HepG2 (cell line): ENCODE measurements at regions not wholly inside any gene's neighbourhood (a gene's known extent, or its start where the extent isn't known, plus 50 kb on each side); places are given as distances from the start of the nearest gene placed in this dataset.

Experiments
- ATAC-seq: fragments of 200-7000 bp; cut with Tn5 transposase; 3 replicates; pipeline ENCODE4 v1.9.1; 2020; ENCODE audit warnings: mild to moderate bottlenecking, moderate library complexity
- BruUV-seq: library from RNA; stranded (reverse); fragments of 400-500 nt; replicated peaks from 2 replicates; lab custom pipeline; 2021; lab: Mats Ljungman, UMichigan
- CTCF ChIA-PET: fragments of 300-600 bp; formaldehyde crosslinking; extraction: SDS; loops from one replicate; lab custom pipeline; 2021; ENCODE audit warnings: low total read pairs, inconsistent platforms, low intra/inter-chr PET ratio; lab: Yijun Ruan, JAX
- POLR2A ChIA-PET: fragments of 350-600 bp; sonication (Branson Sonifier 250); formaldehyde crosslinking; loops from one replicate; lab custom pipeline; 2020; ENCODE audit warnings: antibody characterized with exemption, inconsistent platforms; lab: Yijun Ruan, JAX
- DNase-seq: peaks from one replicate; pipeline ENCODE4 v3.0.0-alpha.2; 2015; ENCODE audit warnings: low spot score
- FAIRE-seq: peaks from 3 replicates; lab custom pipeline; 2011; peaks lifted over from hg19 to GRCh38; lab: Jason Lieb, UNC
- H2AFZ ChIP-seq: one replicate; pipeline ENCODE4 v1.6.1; 2011; ENCODE audit warnings: low read length, inconsistent platforms
- H3K27ac ChIP-seq: fragments of 300-600 bp; 3 replicates; pipeline ENCODE4 v1.8.0; 2011; ENCODE audit warnings: mixed run types, mild to moderate bottlenecking, mixed read lengths, low read length, inconsistent platforms; ENCODE audit not compliant: insufficient read depth; ENCODE audit errors: extremely low read length
- H3K27me3 ChIP-seq, 2 experiments: fragments of 200-600 bp in 1 of 2; 2 replicates in 1 of 2; 3 replicates in 1 of 2; pipeline versions ENCODE4 v1.6.0 to v1.8.0; 2011; ENCODE audit warnings: low read length in 2 of 2, mild to moderate bottlenecking in 2 of 2, moderate library complexity in 2 of 2, inconsistent platforms in 1 of 2; ENCODE audit not compliant: insufficient read depth in 2 of 2, control insufficient read depth in 1 of 2
- H3K36me3 ChIP-seq, 2 experiments: fragments of 200-600 bp in 1 of 2; replicated peaks in 1 of 2; 2 replicates in 1 of 2; 3 replicates in 1 of 2; pipeline versions ENCODE4 v1.5.1 to v1.8.0; 2011; ENCODE audit warnings: low read length in 2 of 2, inconsistent platforms in 1 of 2; ENCODE audit not compliant: insufficient read depth in 2 of 2, control insufficient read depth in 1 of 2
- H3K4me1 ChIP-seq: 2 replicates; pipeline ENCODE4 v1.5.1; 2012; ENCODE audit warnings: low read length, inconsistent platforms; ENCODE audit not compliant: insufficient read depth
- H3K4me2 ChIP-seq: 2 replicates; pipeline ENCODE4 v1.6.0; 2011; ENCODE audit warnings: low read depth, low read length, inconsistent platforms
- H3K4me3 ChIP-seq, 3 experiments: fragments of 200-600 bp in 1 of 3; sonication (generic), shearing (Covaris generic) in 1 of 3; replicated peaks in 1 of 3; 2 replicates each; pipeline ENCODE4 v1.5.1; 2011 to 2016; ENCODE audit warnings: low read length in 3 of 3, inconsistent platforms in 2 of 3, low read depth in 2 of 3, mild to moderate bottlenecking in 2 of 3, control low read depth in 1 of 3, mixed read lengths in 1 of 3; ENCODE audit not compliant: insufficient read depth in 1 of 3
- H3K79me2 ChIP-seq: one replicate; pipeline ENCODE4 v1.6.1; 2011; ENCODE audit warnings: low read length, inconsistent platforms; ENCODE audit not compliant: insufficient read depth
- H3K9ac ChIP-seq: 2 replicates; pipeline ENCODE4 v1.6.0; 2011; ENCODE audit warnings: mild to moderate bottlenecking, low read depth, low read length, inconsistent platforms; ENCODE audit not compliant: insufficient read depth
- H3K9me3 ChIP-seq: 2 replicates; pipeline ENCODE4 v1.5.1; 2012; ENCODE audit warnings: mild to moderate bottlenecking, low read length
- H4K20me1 ChIP-seq: 2 replicates; pipeline ENCODE4 v1.6.0; 2011; ENCODE audit warnings: inconsistent platforms, mild to moderate bottlenecking, low read length, moderate library complexity; ENCODE audit not compliant: insufficient read depth
- HOXA5 ChIP-seq: sonication (generic); formaldehyde crosslinking; IDR thresholded peaks from 2 replicates; pipeline ENCODE4 v1.4.0; 2020; ENCODE audit warnings: missing genetic modification reagents
- JUN ChIP-seq: sonication (generic); formaldehyde crosslinking; IDR thresholded peaks from 2 replicates; pipeline ENCODE4 v1.4.0; 2020; ENCODE audit warnings: mild to moderate bottlenecking, missing genetic modification reagents
- TBP ChIP-seq: sonication (generic); formaldehyde crosslinking; IDR thresholded peaks from 2 replicates; pipeline ENCODE4 v1.5.0; 2020; ENCODE audit warnings: missing genetic modification reagents
- ZNF546 ChIP-seq: sonication (generic); formaldehyde crosslinking; conservative IDR thresholded peaks from 2 replicates; pipeline ENCODE4 v1.8.1; 2023; ENCODE audit warnings: mild to moderate bottlenecking, missing genetic modification reagents
- WGBS: methylation state at CpG from one replicate; pipeline ENCODE4 v1.1.6; 2017; ENCODE audit warnings: low lambda C conversion rate; 5-methylcytosine and 5-hydroxymethylcytosine counted together
- in situ Hi-C: cut with HindIII; loops from 2 replicates; pipeline ENCODE4 v1.10.0; 2017; ENCODE audit warnings: low pct_unique_long_range_greater_than_20kb; ENCODE audit not compliant: extremely low pct_ligation_motif_present
- intact Hi-C: fragments of 100-400 bp; cut with micrococcal nuclease; formaldehyde crosslinking; loops from one replicate; pipeline ENCODE4 v1.10.0; 2022; ENCODE audit not compliant: unreplicated experiment
- TF ChIP-seq, protein P1 (sequence below): sonication (generic); formaldehyde crosslinking; IDR thresholded peaks from 2 replicates; pipeline ENCODE4 v1.5.0; 2020; ENCODE audit warnings: mild to moderate bottlenecking, missing genetic modification reagents, borderline replicate concordance
- TF ChIP-seq, protein P2 (sequence below): sonication (generic); formaldehyde crosslinking; IDR thresholded peaks from 2 replicates; pipeline ENCODE4 v1.5.0; 2020; ENCODE audit warnings: mild to moderate bottlenecking, missing genetic modification reagents

DNA sequence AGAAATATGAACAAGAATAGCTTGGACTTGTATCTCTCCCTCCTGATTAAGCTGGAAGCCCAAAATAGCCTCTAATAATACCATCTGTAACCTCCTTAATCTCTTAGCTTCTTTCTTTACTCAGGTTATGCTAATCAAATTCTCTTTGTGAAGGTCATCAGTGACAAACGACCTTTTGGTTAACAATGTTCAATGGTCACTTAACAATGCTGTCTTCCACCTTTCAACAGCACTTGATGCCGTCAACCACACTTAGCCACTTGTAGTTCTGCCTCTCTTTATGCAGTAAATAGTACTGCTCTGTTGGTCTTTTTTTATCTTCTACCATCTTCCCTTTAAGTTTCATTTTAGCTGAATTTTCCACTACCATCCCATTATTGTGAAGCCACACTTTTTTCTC, 476.6 kb upstream of the TGFBR2 start:
- Histone ChIP-seq H3K27ac (no peak overlapping the region), H3K4me2 (no peak overlapping the region), H3K4me1 (peaks cover 15% of the 10 kb centered on the region), H4K20me1 (no peaks in the 10 kb centered on the region), H3K27me3 (no peaks in the 10 kb centered on the region), H2AFZ (no peak overlapping the region), H3K9me3 (no peaks in the 10 kb centered on the region)
- in situ Hi-C loops = no loop called here
- no peak for DNase-seq
- CTCF ChIA-PET = no interaction called here
- 38% methylated on average over 2 of the region's 2 CpGs for WGBS
- FAIRE-seq = no peak
- no peak for ATAC-seq
- no peak for TF ChIP-seq TBP (CRISPR knock-in tag)
- TF ChIP-seq, protein P1, sequence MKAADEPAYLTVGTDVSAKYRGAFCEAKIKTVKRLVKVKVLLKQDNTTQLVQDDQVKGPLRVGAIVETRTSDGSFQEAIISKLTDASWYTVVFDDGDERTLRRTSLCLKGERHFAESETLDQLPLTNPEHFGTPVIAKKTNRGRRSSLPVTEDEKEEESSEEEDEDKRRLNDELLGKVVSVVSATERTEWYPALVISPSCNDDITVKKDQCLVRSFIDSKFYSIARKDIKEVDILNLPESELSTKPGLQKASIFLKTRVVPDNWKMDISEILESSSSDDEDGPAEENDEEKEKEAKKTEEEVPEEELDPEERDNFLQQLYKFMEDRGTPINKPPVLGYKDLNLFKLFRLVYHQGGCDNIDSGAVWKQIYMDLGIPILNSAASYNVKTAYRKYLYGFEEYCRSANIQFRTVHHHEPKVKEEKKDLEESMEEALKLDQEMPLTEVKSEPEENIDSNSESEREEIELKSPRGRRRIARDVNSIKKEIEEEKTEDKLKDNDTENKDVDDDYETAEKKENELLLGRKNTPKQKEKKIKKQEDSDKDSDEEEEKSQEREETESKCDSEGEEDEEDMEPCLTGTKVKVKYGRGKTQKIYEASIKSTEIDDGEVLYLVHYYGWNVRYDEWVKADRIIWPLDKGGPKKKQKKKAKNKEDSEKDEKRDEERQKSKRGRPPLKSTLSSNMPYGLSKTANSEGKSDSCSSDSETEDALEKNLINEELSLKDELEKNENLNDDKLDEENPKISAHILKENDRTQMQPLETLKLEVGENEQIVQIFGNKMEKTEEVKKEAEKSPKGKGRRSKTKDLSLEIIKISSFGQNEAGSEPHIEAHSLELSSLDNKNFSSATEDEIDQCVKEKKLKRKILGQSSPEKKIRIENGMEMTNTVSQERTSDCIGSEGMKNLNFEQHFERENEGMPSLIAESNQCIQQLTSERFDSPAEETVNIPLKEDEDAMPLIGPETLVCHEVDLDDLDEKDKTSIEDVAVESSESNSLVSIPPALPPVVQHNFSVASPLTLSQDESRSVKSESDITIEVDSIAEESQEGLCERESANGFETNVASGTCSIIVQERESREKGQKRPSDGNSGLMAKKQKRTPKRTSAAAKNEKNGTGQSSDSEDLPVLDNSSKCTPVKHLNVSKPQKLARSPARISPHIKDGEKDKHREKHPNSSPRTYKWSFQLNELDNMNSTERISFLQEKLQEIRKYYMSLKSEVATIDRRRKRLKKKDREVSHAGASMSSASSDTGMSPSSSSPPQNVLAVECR (CRISPR knock-in tag) = no peak
- TF ChIP-seq JUN (CRISPR knock-in tag) = no peak
- no peak for TF ChIP-seq HOXA5
- TF ChIP-seq, protein P2, sequence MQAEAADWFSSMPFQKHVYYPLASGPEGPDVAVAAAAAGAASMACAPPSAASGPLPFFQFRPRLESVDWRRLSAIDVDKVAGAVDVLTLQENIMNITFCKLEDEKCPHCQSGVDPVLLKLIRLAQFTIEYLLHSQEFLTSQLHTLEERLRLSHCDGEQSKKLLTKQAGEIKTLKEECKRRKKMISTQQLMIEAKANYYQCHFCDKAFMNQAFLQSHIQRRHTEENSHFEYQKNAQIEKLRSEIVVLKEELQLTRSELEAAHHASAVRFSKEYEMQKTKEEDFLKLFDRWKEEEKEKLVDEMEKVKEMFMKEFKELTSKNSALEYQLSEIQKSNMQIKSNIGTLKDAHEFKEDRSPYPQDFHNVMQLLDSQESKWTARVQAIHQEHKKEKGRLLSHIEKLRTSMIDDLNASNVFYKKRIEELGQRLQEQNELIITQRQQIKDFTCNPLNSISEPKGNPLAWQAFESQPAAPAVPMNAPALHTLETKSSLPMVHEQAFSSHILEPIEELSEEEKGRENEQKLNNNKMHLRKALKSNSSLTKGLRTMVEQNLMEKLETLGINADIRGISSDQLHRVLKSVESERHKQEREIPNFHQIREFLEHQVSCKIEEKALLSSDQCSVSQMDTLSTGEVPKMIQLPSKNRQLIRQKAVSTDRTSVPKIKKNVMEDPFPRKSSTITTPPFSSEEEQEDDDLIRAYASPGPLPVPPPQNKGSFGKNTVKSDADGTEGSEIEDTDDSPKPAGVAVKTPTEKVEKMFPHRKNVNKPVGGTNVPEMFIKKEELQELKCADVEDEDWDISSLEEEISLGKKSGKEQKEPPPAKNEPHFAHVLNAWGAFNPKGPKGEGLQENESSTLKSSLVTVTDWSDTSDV (CRISPR knock-in tag) = no peak
- no peak for TF ChIP-seq ZNF546 (CRISPR knock-in tag)
- TF ChIP-seq, all 625 proteins: peak for 0
- Histone ChIP-seq H3K36me3 (no peaks in the 10 kb centered on the region), H3K4me3 (no peak overlapping the region), H3K9ac (no peak overlapping the region), H3K79me2 (no peaks in the 10 kb centered on the region)
- POLR2A ChIA-PET = no interaction called here
- no TSS peak for BruUV-seq
- intact Hi-C loops = no loop called here
